RWPE2 (cell line): ENCODE measurements at regions not wholly inside any gene's neighbourhood (a gene's known extent, or its start where the extent isn't known, plus 50 kb on each side); places are given as distances from the start of the nearest gene placed in this dataset.
A peak's percentile ranks its signal among the peaks of the same experiment; 100 is the strongest.

Experiments used
- ATAC-seq: fragments of 200-7000 bp; cut with Tn5 transposase; 3 replicates; pipeline ENCODE4 v1.9.1; 2021; ENCODE audit warnings: low read depth
- DNase-seq: peaks from one replicate; pipeline ENCODE4 v3.0.0-alpha.2; 2020; ENCODE audit warnings: low spot score
- H3K27ac ChIP-seq: fragments of 450-650 bp; 2 replicates; pipeline ENCODE4 v1.5.1; 2017; ENCODE audit warnings: mild to moderate bottlenecking; ENCODE audit not compliant: poor library complexity, severe bottlenecking
- H3K27me3 ChIP-seq: fragments of 250-450 bp; sonication (Bioruptor Pico); 2 replicates; pipeline ENCODE4 v1.5.1; 2021; ENCODE audit warnings: mild to moderate bottlenecking, moderate library complexity; ENCODE audit not compliant: insufficient read depth, poor library complexity, severe bottlenecking
- H3K36me3 ChIP-seq: fragments of 250-450 bp; sonication (Bioruptor Pico); 2 replicates; pipeline ENCODE4 v1.5.1; 2020; ENCODE audit warnings: low read depth, mild to moderate bottlenecking, moderate library complexity
- H3K4me1 ChIP-seq: fragments of 250-450 bp; sonication (Bioruptor Pico); 2 replicates; pipeline ENCODE4 v1.5.1; 2021; ENCODE audit warnings: mild to moderate bottlenecking, moderate library complexity; ENCODE audit not compliant: insufficient read depth, poor library complexity, severe bottlenecking
- H3K4me3 ChIP-seq: fragments of 250-450 bp; sonication (Bioruptor Pico); 2 replicates; pipeline ENCODE4 v1.5.1; 2021; ENCODE audit warnings: mild to moderate bottlenecking, moderate library complexity; ENCODE audit not compliant: severe bottlenecking
- H3K9me3 ChIP-seq: fragments of 250-450 bp; sonication (Bioruptor Pico); 2 replicates; pipeline ENCODE4 v1.5.1; 2021; ENCODE audit warnings: mild to moderate bottlenecking, moderate library complexity; ENCODE audit not compliant: severe bottlenecking
- TF ChIP-seq, protein P1 (sequence below): fragments of 450-650 bp; IDR thresholded peaks from one replicate; pipeline ENCODE4 v1.5.1; 2017; ENCODE audit warnings: mild to moderate bottlenecking, moderate library complexity; ENCODE audit not compliant: poor library complexity, severe bottlenecking

DNA sequence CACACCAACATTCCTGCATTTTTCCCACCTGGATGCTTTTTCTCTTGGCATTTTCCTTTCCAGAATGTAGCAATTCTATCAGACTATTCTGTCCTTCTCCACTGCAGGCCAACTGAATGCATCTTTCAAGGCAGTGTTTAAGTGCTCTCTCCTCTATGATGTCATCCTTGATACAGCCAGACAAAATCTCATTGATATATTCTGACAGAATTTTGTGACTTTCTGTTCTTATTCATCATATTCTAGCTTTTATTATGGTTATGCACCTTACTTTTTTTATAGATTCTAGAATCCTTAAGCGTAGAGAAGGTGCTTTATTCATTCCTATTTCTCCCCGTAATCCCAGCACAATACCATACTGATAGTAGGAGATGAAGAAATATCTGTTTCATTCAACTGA, 355.5 kb upstream of the CCNH start:
- Histone ChIP-seq H3K4me3 (no peak overlapping the region), H3K36me3 (no peaks in the 10 kb centered on the region), H3K9me3 (no peaks in the 10 kb centered on the region), H3K27ac (no peak overlapping the region), H3K4me1 (no peaks in the 10 kb centered on the region), H3K27me3 (peaks cover 11% of the 10 kb centered on the region)
- no peak for ATAC-seq
- TF ChIP-seq, protein P1, sequence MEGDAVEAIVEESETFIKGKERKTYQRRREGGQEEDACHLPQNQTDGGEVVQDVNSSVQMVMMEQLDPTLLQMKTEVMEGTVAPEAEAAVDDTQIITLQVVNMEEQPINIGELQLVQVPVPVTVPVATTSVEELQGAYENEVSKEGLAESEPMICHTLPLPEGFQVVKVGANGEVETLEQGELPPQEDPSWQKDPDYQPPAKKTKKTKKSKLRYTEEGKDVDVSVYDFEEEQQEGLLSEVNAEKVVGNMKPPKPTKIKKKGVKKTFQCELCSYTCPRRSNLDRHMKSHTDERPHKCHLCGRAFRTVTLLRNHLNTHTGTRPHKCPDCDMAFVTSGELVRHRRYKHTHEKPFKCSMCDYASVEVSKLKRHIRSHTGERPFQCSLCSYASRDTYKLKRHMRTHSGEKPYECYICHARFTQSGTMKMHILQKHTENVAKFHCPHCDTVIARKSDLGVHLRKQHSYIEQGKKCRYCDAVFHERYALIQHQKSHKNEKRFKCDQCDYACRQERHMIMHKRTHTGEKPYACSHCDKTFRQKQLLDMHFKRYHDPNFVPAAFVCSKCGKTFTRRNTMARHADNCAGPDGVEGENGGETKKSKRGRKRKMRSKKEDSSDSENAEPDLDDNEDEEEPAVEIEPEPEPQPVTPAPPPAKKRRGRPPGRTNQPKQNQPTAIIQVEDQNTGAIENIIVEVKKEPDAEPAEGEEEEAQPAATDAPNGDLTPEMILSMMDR, result no peak
- no peak for DNase-seq

DNA sequence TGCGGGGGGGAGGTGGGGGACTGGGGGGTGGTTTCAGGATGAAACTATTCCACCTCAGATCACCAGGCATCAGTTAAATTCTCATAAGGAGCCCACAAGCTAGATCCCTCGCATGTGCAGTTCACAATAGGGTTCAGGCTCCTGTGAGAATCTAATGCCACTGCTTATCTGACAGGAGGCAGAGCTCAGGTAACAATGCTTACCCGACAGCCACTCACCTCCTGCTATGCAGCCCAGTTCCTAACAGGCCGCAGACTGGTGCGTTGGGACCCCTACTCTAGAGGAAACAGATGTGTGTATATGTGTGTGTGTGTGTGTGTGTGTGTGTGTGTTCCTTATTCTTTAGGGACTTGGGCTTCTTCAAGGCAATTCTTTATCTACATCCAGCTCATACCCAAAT, 352.3 kb upstream of the CCNH start:
- no peak overlapping the region for H3K27ac ChIP-seq
- H3K27me3 ChIP-seq, result peaks cover 3% of the 10 kb centered on the region
- H3K9me3 ChIP-seq, result no peaks in the 10 kb centered on the region
- no peak overlapping the region for H3K4me3 ChIP-seq
- no peak for ATAC-seq
- H3K4me1 ChIP-seq, result no peaks in the 10 kb centered on the region
- DNase-seq, result no peak
- TF ChIP-seq, protein P1, result no peak
- no peaks in the 10 kb centered on the region for H3K36me3 ChIP-seq

DNA sequence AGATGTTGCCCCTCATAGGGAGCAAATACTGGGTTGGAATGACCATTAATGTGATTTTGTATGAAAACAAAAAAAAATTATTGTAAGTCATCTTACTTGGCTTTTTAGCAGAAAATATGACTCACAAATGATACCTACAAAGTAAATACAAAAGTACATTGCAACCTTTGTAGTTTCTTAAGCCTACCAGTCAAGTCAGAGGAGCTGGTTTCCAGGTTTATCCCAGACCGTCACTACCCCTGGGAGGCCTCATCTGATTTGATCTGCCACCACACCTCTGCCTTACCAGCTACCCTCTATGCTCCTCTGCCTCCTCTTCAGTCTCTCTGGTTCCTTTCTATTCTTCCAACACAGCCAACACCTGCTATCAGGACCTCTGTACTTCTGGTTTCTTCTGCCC, 349.9 kb upstream of the CCNH start:
- DNase-seq, result no peak
- peak; percentile 66 for ATAC-seq
- TF ChIP-seq, protein P1, result no peak
- Histone ChIP-seq H3K4me1 (no peaks in the 10 kb centered on the region), H3K36me3 (no peaks in the 10 kb centered on the region), H3K27me3 (no peaks in the 10 kb centered on the region), H3K4me3 (no peak overlapping the region), H3K9me3 (no peaks in the 10 kb centered on the region), H3K27ac (no peak overlapping the region)

DNA sequence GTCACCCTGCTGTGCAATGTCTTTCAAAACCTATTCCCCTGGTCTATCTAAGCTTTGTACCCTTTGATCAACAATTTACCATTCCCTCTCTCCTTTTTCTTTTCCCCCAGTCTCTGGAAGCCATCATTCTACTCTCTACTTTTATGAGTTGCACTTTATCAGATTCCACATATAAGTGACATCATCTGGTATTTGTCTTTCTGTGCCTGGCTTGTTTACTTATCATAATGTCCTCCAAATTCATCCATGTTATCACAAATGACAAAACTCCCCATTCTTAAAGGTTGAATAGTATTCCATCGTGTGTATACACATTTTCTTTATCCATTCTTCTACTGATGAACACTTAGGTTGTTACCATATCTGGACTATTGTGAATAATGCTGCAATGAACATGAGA, 344.2 kb upstream of the CCNH start:
- Histone ChIP-seq H3K27me3 (peaks cover 6% of the 10 kb centered on the region), H3K27ac (no peak overlapping the region), H3K9me3 (no peaks in the 10 kb centered on the region), H3K36me3 (no peaks in the 10 kb centered on the region), H3K4me1 (no peaks in the 10 kb centered on the region), H3K4me3 (no peak overlapping the region)
- no peak for ATAC-seq
- DNase-seq, result no peak
- TF ChIP-seq, protein P1, result no peak

DNA sequence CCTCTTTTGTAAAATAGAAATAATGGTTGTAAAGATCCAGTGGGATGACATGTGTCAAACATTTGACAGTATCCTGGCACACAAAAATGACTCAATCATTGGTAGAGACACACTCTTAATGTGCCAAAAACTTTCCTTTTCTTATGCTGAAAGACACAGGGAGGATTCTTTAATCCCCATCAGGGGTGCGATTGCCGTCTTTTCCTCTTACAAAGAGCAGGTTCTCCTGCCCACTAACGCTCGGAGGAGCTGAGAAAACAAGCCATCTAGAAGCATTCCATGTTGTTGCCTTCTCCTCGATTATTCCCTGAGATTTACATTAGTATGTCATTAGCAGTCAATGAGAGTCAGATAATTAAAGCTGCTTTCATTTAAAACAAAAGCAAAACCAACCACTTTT, 342.6 kb upstream of the CCNH start:
- H3K27me3 ChIP-seq, result peaks cover 6% of the 10 kb centered on the region
- DNase-seq (no peak), ATAC-seq (no peak)
- no peak overlapping the region for H3K27ac ChIP-seq
- no peak overlapping the region for H3K4me3 ChIP-seq
- H3K36me3 ChIP-seq, result no peaks in the 10 kb centered on the region
- no peaks in the 10 kb centered on the region for H3K9me3 ChIP-seq
- no peaks in the 10 kb centered on the region for H3K4me1 ChIP-seq
- TF ChIP-seq, protein P1, result no peak
